NCI-H1105 (cell line): ENCODE measurements at regions not wholly inside any gene's neighbourhood (a gene's known extent, or its start where the extent isn't known, plus 50 kb on each side); places are given as distances from the start of the nearest gene placed in this dataset.
"Not testable (repeated sequence)": the region's sequence is repeated elsewhere in the genome, so short reads cannot be mapped to it uniquely, and the experiment has no call there.

Experiments used
- DNase-seq: peaks from one replicate; lab custom pipeline; 2025; lab: John Stamatoyannopoulos, UW

- DNase-seq, result no peak
These were observed 72.0 kb upstream of the VKORC1L1 start for GRCh38 chr7:65800890-65801341.

GRCh38 chr7:65804887-65805286 lies 68.0 kb upstream of the VKORC1L1 start:
- DNase-seq, result no peak

GRCh38 chr7:65807067-65807466 lies 65.8 kb upstream of the VKORC1L1 start:
- DNase-seq, result not testable (repeated sequence)

- no peak for DNase-seq
These were observed 63.5 kb upstream of the VKORC1L1 start for GRCh38 chr7:65809259-65809981.

- DNase-seq, result no peak
These were observed 62.9 kb upstream of the VKORC1L1 start for GRCh38 chr7:65809982-65810288.

DNA sequence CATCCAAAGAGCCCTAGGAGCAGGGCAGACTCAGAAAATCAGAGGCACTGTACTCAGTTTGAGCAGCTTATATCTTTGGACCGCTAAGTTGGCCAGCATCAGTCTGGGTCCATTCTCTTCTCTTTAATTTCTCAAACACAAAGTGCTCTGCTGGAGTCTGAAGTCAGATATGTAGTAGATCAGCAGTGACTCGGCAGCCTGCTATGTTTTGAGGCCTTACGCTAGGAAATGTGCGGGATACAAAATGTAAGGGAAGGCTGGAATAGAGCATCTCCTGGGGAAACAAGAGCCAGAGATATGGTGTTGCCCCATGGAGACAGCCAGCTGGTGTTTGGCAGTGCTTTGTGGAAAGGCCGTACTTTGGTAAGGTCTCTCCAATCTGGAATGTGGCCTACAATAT lies 60.6 kb upstream of the VKORC1L1 start:
- DNase-seq, result no peak

DNA sequence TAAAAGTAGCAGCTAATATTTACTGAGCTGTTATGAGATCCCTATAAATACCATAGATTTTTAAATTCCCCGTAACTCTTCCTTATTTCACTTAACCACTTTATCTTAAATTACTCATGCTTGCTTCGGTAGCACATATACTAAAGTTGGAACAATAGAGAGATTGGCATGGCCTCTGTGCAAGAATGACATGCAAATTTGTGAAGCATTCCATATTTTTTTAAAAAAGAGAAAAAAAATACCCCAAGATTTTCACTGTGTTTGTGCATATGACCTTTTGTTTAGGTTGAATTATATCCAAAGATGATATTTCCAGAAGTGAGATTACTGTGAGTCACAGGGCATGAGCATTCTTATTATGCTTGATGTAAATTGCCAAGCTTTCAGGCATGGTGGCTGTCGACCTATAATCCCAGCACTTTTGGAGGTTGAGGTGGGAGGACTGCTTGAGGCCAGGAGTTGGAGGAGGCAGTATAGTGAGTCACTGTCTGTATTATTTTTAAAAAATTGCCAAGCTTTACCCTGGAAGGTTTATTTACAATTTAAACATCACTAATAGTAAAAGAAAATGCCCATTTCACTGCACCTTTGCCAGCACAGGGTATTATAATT lies 58.2 kb upstream of the VKORC1L1 start:
- not testable (repeated sequence) for DNase-seq

GRCh38 chr7:65820287-65820950 lies 52.5 kb upstream of the VKORC1L1 start:
- DNase-seq, result no peak
